IMR-90 (cell line): ENCODE measurements at regions not wholly inside any gene's neighbourhood (a gene's known extent, or its start where the extent isn't known, plus 50 kb on each side); places are given as distances from the start of the nearest gene placed in this dataset.

Experiments used
- ATAC-seq: fragments of 200-7000 bp; cut with Tn5 transposase; 2 replicates; pipeline ENCODE4 v1.9.1; 2020; ENCODE audit warnings: low read depth, mild to moderate bottlenecking, moderate library complexity
- BruUV-seq: library from RNA; stranded (reverse); fragments of 400-500 nt; replicated peaks from 2 replicates; lab custom pipeline; 2021; lab: Mats Ljungman, UMichigan
- CTCF ChIA-PET: fragments of 300-600 bp; formaldehyde crosslinking; extraction: SDS; loops from one replicate; lab custom pipeline; 2021; ENCODE audit warnings: antibody characterized with exemption; lab: Yijun Ruan, JAX
- POLR2A ChIA-PET: fragments of 300-600 bp; sonication (Branson Sonifier 250); formaldehyde crosslinking; loops from one replicate; lab custom pipeline; 2022; ENCODE audit warnings: antibody characterized with exemption; ENCODE audit not compliant: unreplicated experiment; lab: Charles Lee
- DNase-seq: peaks from one replicate; pipeline ENCODE4 v3.0.0; 2013
- H2AFZ ChIP-seq: replicated peaks from 2 replicates; pipeline ENCODE3; 2013; ENCODE audit warnings: low read length, mild to moderate bottlenecking; ENCODE audit not compliant: poor library complexity
- H2AK5ac ChIP-seq: 2 replicates; pipeline ENCODE4 v1.6.1; 2013; ENCODE audit warnings: low read depth, low read length, inconsistent platforms
- H2AK9ac ChIP-seq: replicated peaks from 2 replicates; pipeline ENCODE3; 2013; ENCODE audit warnings: mild to moderate bottlenecking, low read depth, low read length, moderate library complexity; ENCODE audit not compliant: poor library complexity
- H2BK120ac ChIP-seq: 2 replicates; pipeline ENCODE4 v1.6.1; 2013; ENCODE audit warnings: low read depth, low read length, inconsistent platforms
- H2BK15ac ChIP-seq: 3 replicates; pipeline ENCODE4 v1.6.1; 2013; ENCODE audit warnings: low read depth, low read length, inconsistent platforms
- H2BK20ac ChIP-seq: 2 replicates; pipeline ENCODE4 v1.6.1; 2013; ENCODE audit warnings: low read depth, mild to moderate bottlenecking, inconsistent platforms, low read length, moderate library complexity
- H2BK5ac ChIP-seq: 2 replicates; pipeline ENCODE4 v1.6.1; 2013; ENCODE audit warnings: mild to moderate bottlenecking, low read depth, low read length, inconsistent platforms; ENCODE audit not compliant: poor library complexity, severe bottlenecking
- H3K14ac ChIP-seq: replicated peaks from 2 replicates; pipeline ENCODE4 v1.6.1; 2013; ENCODE audit warnings: low read depth, low read length, inconsistent platforms
- H3K18ac ChIP-seq: 2 replicates; pipeline ENCODE4 v1.6.1; 2013; ENCODE audit warnings: low read depth, low read length, control low read depth
- H3K23ac ChIP-seq: 2 replicates; pipeline ENCODE4 v1.6.1; 2013; ENCODE audit warnings: low read depth, low read length, inconsistent platforms
- H3K27ac ChIP-seq: 2 replicates; pipeline ENCODE4 v1.5.1; 2013; ENCODE audit warnings: mild to moderate bottlenecking, control low read depth, low read length; ENCODE audit not compliant: insufficient read depth
- H3K27me3 ChIP-seq: 2 replicates; pipeline ENCODE4 v1.6.1; 2013; ENCODE audit warnings: low read length; ENCODE audit not compliant: control insufficient read depth, insufficient read depth
- H3K36me3 ChIP-seq: 2 replicates; pipeline ENCODE4 v1.6.1; 2013; ENCODE audit warnings: low read length, mixed read lengths; ENCODE audit not compliant: control insufficient read depth, insufficient read depth
- H3K4ac ChIP-seq: 2 replicates; pipeline ENCODE4 v1.6.1; 2013; ENCODE audit warnings: low read depth, low read length, inconsistent platforms
- H3K4me1 ChIP-seq: 2 replicates; pipeline ENCODE4 v1.6.1; 2013; ENCODE audit warnings: low read length, mixed read lengths; ENCODE audit not compliant: control insufficient read depth, insufficient read depth
- H3K4me2 ChIP-seq: 2 replicates; pipeline ENCODE4 v1.6.1; 2013; ENCODE audit warnings: low read depth, mild to moderate bottlenecking, control low read depth, low read length, moderate library complexity
- H3K4me3 ChIP-seq: 2 replicates; pipeline ENCODE4 v1.5.1; 2013; ENCODE audit warnings: low read depth, mild to moderate bottlenecking, control low read depth, low read length, moderate library complexity; ENCODE audit not compliant: insufficient read depth
- H3K56ac ChIP-seq: 2 replicates; pipeline ENCODE4 v1.6.1; 2013; ENCODE audit warnings: low read length, inconsistent platforms; ENCODE audit not compliant: insufficient read depth; ENCODE audit errors: extremely low read depth
- H3K79me1 ChIP-seq, 2 experiments: 2 replicates each; pipeline ENCODE4 v1.6.1; 2013; ENCODE audit warnings: low read length in 2 of 2, inconsistent platforms in 1 of 2, low read depth in 1 of 2
- H3K9ac ChIP-seq: 2 replicates; pipeline ENCODE4 v1.6.1; 2013; ENCODE audit warnings: low read depth, low read length, control low read depth
- H3K9me1 ChIP-seq: 2 replicates; pipeline ENCODE4 v1.6.1; 2013; ENCODE audit warnings: low read length, inconsistent platforms; ENCODE audit not compliant: insufficient read depth
- H3K9me3 ChIP-seq: 2 replicates; pipeline ENCODE4 v1.6.1; 2013; ENCODE audit warnings: low read length; ENCODE audit not compliant: control insufficient read depth, insufficient read depth
- H4K20me1 ChIP-seq: 2 replicates; pipeline ENCODE4 v1.6.1; 2013; ENCODE audit warnings: low read length, inconsistent platforms; ENCODE audit not compliant: insufficient read depth
- H4K5ac ChIP-seq: 2 replicates; pipeline ENCODE4 v1.6.1; 2013; ENCODE audit warnings: mild to moderate bottlenecking, low read depth, low read length, control low read depth
- H4K8ac ChIP-seq, 2 experiments: 2 replicates each; pipeline ENCODE4 v1.6.1; 2013; ENCODE audit warnings: low read depth in 2 of 2, low read length in 2 of 2, control low read depth in 1 of 2, inconsistent platforms in 1 of 2
- H4K91ac ChIP-seq: 2 replicates; pipeline ENCODE4 v1.6.1; 2013; ENCODE audit warnings: low read depth, low read length, inconsistent platforms; ENCODE audit not compliant: insufficient read depth
- BHLHE40 ChIP-seq: fragments of 150-350 bp; IDR thresholded peaks from 2 replicates; pipeline ENCODE4 v1.6.1; 2016; ENCODE audit warnings: mild to moderate bottlenecking, low read depth, low read length
- CEBPB ChIP-seq: IDR thresholded peaks from 2 replicates; pipeline ENCODE4 v1.6.1; 2012; ENCODE audit warnings: low read depth, low read length, improper control_type of control experiment
- CHD1 ChIP-seq: IDR thresholded peaks from 2 replicates; pipeline ENCODE4 v1.6.1; 2012; ENCODE audit warnings: low read depth, low read length, improper control_type of control experiment
- FOS ChIP-seq: fragments of 150-350 bp; IDR thresholded peaks from 2 replicates; pipeline ENCODE4 v1.6.1; 2016; ENCODE audit warnings: low read depth, low read length
- MAFK ChIP-seq: IDR thresholded peaks from 2 replicates; pipeline ENCODE4 v1.6.1; 2012; ENCODE audit warnings: low read depth, low read length, improper control_type of control experiment
- MAZ ChIP-seq: IDR thresholded peaks from 2 replicates; pipeline ENCODE4 v1.6.1; 2012; ENCODE audit warnings: low read depth, mild to moderate bottlenecking, low read length, improper control_type of control experiment, moderate library complexity, borderline replicate concordance
- MXI1 ChIP-seq: IDR thresholded peaks from 2 replicates; pipeline ENCODE4 v1.6.1; 2012; ENCODE audit warnings: low read depth, mild to moderate bottlenecking, low read length, moderate library complexity, borderline replicate concordance
- NFE2L2 ChIP-seq: fragments of 150-350 bp; IDR thresholded peaks from 2 replicates; pipeline ENCODE4 v1.6.1; 2016; ENCODE audit warnings: low read depth, mild to moderate bottlenecking, low read length
- POLR2A ChIP-seq: IDR thresholded peaks from 2 replicates; pipeline ENCODE4 v1.6.1; 2012; ENCODE audit warnings: mild to moderate bottlenecking, low read depth, low read length
- RAD21 ChIP-seq: IDR thresholded peaks from 2 replicates; pipeline ENCODE4 v1.6.1; 2012; ENCODE audit warnings: low read length, improper control_type of control experiment
- RCOR1 ChIP-seq: IDR thresholded peaks from 2 replicates; pipeline ENCODE4 v1.6.1; 2012; ENCODE audit warnings: mild to moderate bottlenecking, low read length, improper control_type of control experiment; ENCODE audit not compliant: insufficient replicate concordance
- RFX5 ChIP-seq: IDR thresholded peaks from 2 replicates; pipeline ENCODE4 v1.8.0; 2012; ENCODE audit warnings: low read depth, mild to moderate bottlenecking, low read length, moderate library complexity
- SMC3 ChIP-seq: fragments of 150-350 bp; IDR thresholded peaks from 2 replicates; pipeline ENCODE4 v1.6.1; 2016; ENCODE audit warnings: low read depth, mild to moderate bottlenecking, antibody characterized with exemption, low read length, moderate library complexity
- WGBS, 2 experiments: methylation state at CpG; one replicate each; pipeline versions ENCODE4 v1.1.5 to v1.1.7; 2013; ENCODE audit warnings: missing lambda C conversion rate in 2 of 2; ENCODE audit not compliant: insufficient read length in 1 of 2; ENCODE audit errors: extremely low coverage in 2 of 2; 5-methylcytosine and 5-hydroxymethylcytosine counted together
- dilution Hi-C: fragments of 300-500 bp; cut with HindIII; formaldehyde crosslinking; loops from one replicate; pipeline ENCODE4 v1.14.3; 2018; ENCODE audit warnings: low sequenced_read_pairs; ENCODE audit not compliant: unreplicated experiment
- in situ Hi-C: fragments of 300-500 bp; cut with MboI; formaldehyde crosslinking; loops from 3 replicates; pipeline ENCODE4 v1.14.3; 2019; ENCODE audit warnings: low sequenced_read_pairs, inconsistent platforms, mixed read lengths
- intact Hi-C: fragments of 100-400 bp; cut with micrococcal nuclease; formaldehyde crosslinking; loops from 2 replicates; pipeline ENCODE4 v1.10.0; 2022
- TF ChIP-seq, protein P1 (sequence below): fragments of 150-350 bp; IDR thresholded peaks from 2 replicates; pipeline ENCODE4 v1.6.1; 2017; ENCODE audit warnings: mild to moderate bottlenecking, antibody characterized with exemption, low read length, low read depth
- TF ChIP-seq, protein P2 (sequence below): fragments of 150-350 bp; IDR thresholded peaks from 2 replicates; pipeline ENCODE4 v1.6.1; 2016; ENCODE audit warnings: low read depth, mild to moderate bottlenecking, low read length, moderate library complexity, borderline replicate concordance
- TF ChIP-seq, protein P3 (sequence below): conservative IDR thresholded peaks from 2 replicates; pipeline ENCODE4 v1.5.1; 2012; ENCODE audit warnings: mild to moderate bottlenecking, low read depth, low read length, improper control_type of control experiment

DNA sequence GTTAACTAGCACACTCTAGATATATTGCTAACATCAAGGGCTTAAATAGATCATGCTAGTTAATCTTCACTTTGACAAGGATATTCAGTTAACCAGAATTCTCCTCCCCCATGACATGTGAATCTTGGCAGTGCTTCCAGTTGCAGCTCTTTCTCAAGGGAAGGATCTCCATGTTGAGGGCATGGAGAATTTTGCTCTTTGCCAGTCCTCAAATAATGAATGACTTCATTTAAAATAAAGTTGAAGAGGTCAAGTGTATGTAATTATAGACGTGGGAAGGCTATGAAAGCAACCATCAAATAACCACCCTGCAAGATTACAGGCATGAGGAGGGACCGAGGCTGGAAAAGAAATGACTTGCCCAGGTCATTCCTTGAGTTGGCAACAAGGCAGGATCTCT, 87.3 kb upstream of the CPEB2 start:
- Histone ChIP-seq H3K79me1 (no peaks in the 10 kb centered on the region), H3K27me3 (peaks cover 7% of the 10 kb centered on the region; the same call in 1 of the 2 replicates), H3K56ac (no peak overlapping the region), H3K4me2 (no peak overlapping the region), H2BK20ac (no peak overlapping the region), H2BK120ac (no peak overlapping the region), H3K27ac (no peak overlapping the region), H3K4me3 (no peak overlapping the region), H3K9me3 (no peaks in the 10 kb centered on the region), H3K36me3 (no peaks in the 10 kb centered on the region), H4K20me1 (no peaks in the 10 kb centered on the region), H2AFZ (no peak overlapping the region), H2BK15ac (no peak overlapping the region), H3K9ac (no peak overlapping the region), H3K18ac (no peak overlapping the region), H3K4ac (no peak overlapping the region), H4K5ac (no peak overlapping the region), H2BK5ac (no peak overlapping the region), H3K4me1 (peaks cover 5% of the 10 kb centered on the region), H4K91ac (no peak overlapping the region), H2AK9ac (no peak overlapping the region), H3K23ac (no peak overlapping the region), H2AK5ac (no peak overlapping the region), H4K8ac (no peak overlapping the region), H3K14ac (no peak overlapping the region), H3K9me1 (peaks cover 8% of the 10 kb centered on the region; the same call in 1 of the 2 replicates)
- DNase-seq = no peak
- dilution Hi-C loops = no loop called here
- no peak for TF ChIP-seq POLR2A
- TF ChIP-seq MAFK = no peak
- no peak for TF ChIP-seq RCOR1
- TF ChIP-seq MXI1 = no peak
- TF ChIP-seq CHD1 = no peak
- no peak for TF ChIP-seq NFE2L2
- TF ChIP-seq, protein P1, sequence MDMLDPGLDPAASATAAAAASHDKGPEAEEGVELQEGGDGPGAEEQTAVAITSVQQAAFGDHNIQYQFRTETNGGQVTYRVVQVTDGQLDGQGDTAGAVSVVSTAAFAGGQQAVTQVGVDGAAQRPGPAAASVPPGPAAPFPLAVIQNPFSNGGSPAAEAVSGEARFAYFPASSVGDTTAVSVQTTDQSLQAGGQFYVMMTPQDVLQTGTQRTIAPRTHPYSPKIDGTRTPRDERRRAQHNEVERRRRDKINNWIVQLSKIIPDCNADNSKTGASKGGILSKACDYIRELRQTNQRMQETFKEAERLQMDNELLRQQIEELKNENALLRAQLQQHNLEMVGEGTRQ = no peak
- TF ChIP-seq SMC3 = no peak
- TF ChIP-seq RAD21 = no peak
- TF ChIP-seq, protein P2, sequence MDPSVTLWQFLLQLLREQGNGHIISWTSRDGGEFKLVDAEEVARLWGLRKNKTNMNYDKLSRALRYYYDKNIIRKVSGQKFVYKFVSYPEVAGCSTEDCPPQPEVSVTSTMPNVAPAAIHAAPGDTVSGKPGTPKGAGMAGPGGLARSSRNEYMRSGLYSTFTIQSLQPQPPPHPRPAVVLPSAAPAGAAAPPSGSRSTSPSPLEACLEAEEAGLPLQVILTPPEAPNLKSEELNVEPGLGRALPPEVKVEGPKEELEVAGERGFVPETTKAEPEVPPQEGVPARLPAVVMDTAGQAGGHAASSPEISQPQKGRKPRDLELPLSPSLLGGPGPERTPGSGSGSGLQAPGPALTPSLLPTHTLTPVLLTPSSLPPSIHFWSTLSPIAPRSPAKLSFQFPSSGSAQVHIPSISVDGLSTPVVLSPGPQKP = no peak
- no peak for TF ChIP-seq FOS
- no peak for TF ChIP-seq BHLHE40
- no peak for TF ChIP-seq CEBPB
- no peak for TF ChIP-seq RFX5
- no peak for TF ChIP-seq MAZ
- TF ChIP-seq, protein P3, sequence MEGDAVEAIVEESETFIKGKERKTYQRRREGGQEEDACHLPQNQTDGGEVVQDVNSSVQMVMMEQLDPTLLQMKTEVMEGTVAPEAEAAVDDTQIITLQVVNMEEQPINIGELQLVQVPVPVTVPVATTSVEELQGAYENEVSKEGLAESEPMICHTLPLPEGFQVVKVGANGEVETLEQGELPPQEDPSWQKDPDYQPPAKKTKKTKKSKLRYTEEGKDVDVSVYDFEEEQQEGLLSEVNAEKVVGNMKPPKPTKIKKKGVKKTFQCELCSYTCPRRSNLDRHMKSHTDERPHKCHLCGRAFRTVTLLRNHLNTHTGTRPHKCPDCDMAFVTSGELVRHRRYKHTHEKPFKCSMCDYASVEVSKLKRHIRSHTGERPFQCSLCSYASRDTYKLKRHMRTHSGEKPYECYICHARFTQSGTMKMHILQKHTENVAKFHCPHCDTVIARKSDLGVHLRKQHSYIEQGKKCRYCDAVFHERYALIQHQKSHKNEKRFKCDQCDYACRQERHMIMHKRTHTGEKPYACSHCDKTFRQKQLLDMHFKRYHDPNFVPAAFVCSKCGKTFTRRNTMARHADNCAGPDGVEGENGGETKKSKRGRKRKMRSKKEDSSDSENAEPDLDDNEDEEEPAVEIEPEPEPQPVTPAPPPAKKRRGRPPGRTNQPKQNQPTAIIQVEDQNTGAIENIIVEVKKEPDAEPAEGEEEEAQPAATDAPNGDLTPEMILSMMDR = no peak
- CTCF ChIA-PET = interaction anchor here (0.6 kb wide), 1 partner anchor 1693 kb away, joined by 3 read pairs; no protein-coding TSS in a partner anchor
- WGBS, 2 experiments = no CpG with 5 or more reads among the region's 2 CpGs
- POLR2A ChIA-PET = no interaction called here
- in situ Hi-C loops = no loop called here
- ATAC-seq = no peak
- intact Hi-C loops = loop anchor here (5.0 kb wide), 1 partner anchor 87 kb away; the partner anchor contains the start of gene CPEB2
- no TSS peak for BruUV-seq
